Ascending aorta (tissue), 2 donors: ENCODE measurements at regions not wholly inside any gene's neighbourhood (a gene's known extent, or its start where the extent isn't known, plus 50 kb on each side); places are given as distances from the start of the nearest gene placed in this dataset.
"Not testable (repeated sequence)": the region's sequence is repeated elsewhere in the genome, so short reads cannot be mapped to it uniquely, and the experiment has no call there.

Experiments used
- DNase-seq, 2 donors: peaks; one replicate each; pipeline ENCODE4 v3.0.0-alpha.2; 2019; ENCODE audit warnings: low spot score in 2 of 2
- H3K27ac ChIP-seq, 2 donors: fragments of 200-600 bp; sonication (generic); one replicate each; pipeline ENCODE4 v1.5.1; 2016 to 2017; ENCODE audit warnings: mild to moderate bottlenecking in 1 of 2
- H3K27me3 ChIP-seq: fragments of 200-600 bp; sonication (generic); one replicate; pipeline ENCODE4 v1.5.1; 2017
- H3K36me3 ChIP-seq, 2 donors: fragments of 200-600 bp; sonication (generic); one replicate each; pipeline ENCODE4 v1.5.1; 2016
- H3K4me1 ChIP-seq, 2 donors: fragments of 200-600 bp; sonication (generic); one replicate each; pipeline ENCODE4 v1.5.1; 2016 to 2017; ENCODE audit warnings: mild to moderate bottlenecking in 1 of 2
- H3K4me3 ChIP-seq, 2 donors: fragments of 200-600 bp; sonication (generic); one replicate each; pipeline ENCODE4 v1.5.1; 2016 to 2017; ENCODE audit warnings: mild to moderate bottlenecking in 1 of 2
- H3K9me3 ChIP-seq, 2 donors: fragments of 200-600 bp; sonication (generic); one replicate each; pipeline ENCODE4 v1.5.1; 2016
- CTCF ChIP-seq, 3 experiments: fragments of 200-600 bp in 2 of 3; fragments of 450-650 bp in 1 of 3; sonication (generic) in 2 of 3; IDR thresholded peaks; one replicate each; pipeline ENCODE4 v1.5.1; 2016 to 2019; ENCODE audit warnings: antibody characterized with exemption in 3 of 3, mild to moderate bottlenecking in 1 of 3, moderate library complexity in 1 of 3
- intact Hi-C: fragments of 100-400 bp; cut with DNase I; formaldehyde crosslinking; loops from one replicate; pipeline ENCODE4 v1.15.1; 2023

- H3K4me3 ChIP-seq = no peak overlapping the region
- no peak for TF ChIP-seq CTCF (IDR thresholded peaks at IDR 0.05)
- H3K4me1 ChIP-seq = no peaks in the 10 kb centered on the region
- no peak overlapping the region for H3K27ac ChIP-seq
- intact Hi-C loops = no loop called here
- peaks cover 6 to 14% of the 10 kb centered on the region in 2 donors for H3K9me3 ChIP-seq
- DNase-seq = no peak
- H3K27me3 ChIP-seq = no peaks in the 10 kb centered on the region
- H3K36me3 ChIP-seq = no peaks in the 10 kb centered on the region
Measured at GRCh38 chr3:905217-905616, 187.6 kb upstream of the CNTN6 start.

GRCh38 chr3:906739-907138, 186.1 kb upstream of the CNTN6 start:
- Histone ChIP-seq H3K4me1 (no peaks in the 10 kb centered on the region), H3K27ac (no peak overlapping the region), H3K27me3 (no peaks in the 10 kb centered on the region), H3K4me3 (no peak overlapping the region), H3K36me3 (no peaks in the 10 kb centered on the region), H3K9me3 (peaks cover 4 to 6% of the 10 kb centered on the region in 2 donors)
- no peak for TF ChIP-seq CTCF (IDR thresholded peaks at IDR 0.05)
- DNase-seq = no peak
- intact Hi-C loops = no loop called here

DNA sequence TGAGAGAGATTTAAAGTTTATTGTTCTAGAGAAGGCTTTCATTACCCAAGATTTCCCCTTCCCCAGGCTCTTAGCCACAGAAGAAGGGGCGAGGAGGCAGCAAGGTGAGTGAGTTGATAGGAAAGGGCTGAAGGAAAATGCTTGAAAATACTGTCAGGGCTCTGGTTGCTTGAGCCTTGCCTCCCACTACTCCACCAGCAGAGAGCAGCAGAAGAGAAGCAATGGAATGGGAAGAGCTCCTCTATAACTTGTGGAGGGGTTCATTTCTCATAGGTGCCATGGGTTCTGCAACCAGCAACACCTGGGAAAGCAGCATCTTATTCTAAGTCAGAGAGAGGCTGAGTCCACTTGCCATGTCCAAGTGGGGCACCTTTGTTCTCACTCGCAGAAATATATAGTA, 184.0 kb upstream of the CNTN6 start:
- no peak for DNase-seq
- no peaks in the 10 kb centered on the region for H3K27me3 ChIP-seq
- no peak overlapping the region for H3K27ac ChIP-seq
- H3K4me3 ChIP-seq = no peak overlapping the region
- no peaks in the 10 kb centered on the region for H3K9me3 ChIP-seq
- H3K36me3 ChIP-seq = no peaks in the 10 kb centered on the region
- intact Hi-C loops = no loop called here
- TF ChIP-seq CTCF (IDR thresholded peaks at IDR 0.05) = no peak
- no peaks in the 10 kb centered on the region for H3K4me1 ChIP-seq

DNA sequence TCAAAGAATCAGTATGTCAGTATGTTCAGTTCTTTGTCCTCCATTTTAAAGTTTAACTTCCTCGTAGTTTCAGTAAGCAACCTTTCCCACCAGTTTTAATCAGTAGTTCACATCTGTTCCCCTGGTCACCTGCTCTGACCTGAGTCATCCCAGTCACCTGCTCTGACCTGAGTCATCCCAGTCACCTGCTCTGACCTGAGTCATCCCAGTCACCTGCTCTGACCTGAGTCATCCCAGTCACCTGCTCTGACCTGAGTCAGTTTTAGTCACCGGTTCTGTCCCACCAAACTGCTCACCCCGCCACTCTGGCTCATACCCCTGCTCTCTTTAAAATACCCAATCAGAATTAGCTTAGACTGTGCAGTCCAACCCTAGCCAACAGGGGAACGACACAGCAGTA, 180.1 kb upstream of the CNTN6 start:
- H3K4me3 ChIP-seq, H3K27ac ChIP-seq, intact Hi-C loops, H3K9me3 ChIP-seq, H3K27me3 ChIP-seq, DNase-seq, H3K4me1 ChIP-seq, H3K36me3 ChIP-seq: not testable (repeated sequence)

DNA sequence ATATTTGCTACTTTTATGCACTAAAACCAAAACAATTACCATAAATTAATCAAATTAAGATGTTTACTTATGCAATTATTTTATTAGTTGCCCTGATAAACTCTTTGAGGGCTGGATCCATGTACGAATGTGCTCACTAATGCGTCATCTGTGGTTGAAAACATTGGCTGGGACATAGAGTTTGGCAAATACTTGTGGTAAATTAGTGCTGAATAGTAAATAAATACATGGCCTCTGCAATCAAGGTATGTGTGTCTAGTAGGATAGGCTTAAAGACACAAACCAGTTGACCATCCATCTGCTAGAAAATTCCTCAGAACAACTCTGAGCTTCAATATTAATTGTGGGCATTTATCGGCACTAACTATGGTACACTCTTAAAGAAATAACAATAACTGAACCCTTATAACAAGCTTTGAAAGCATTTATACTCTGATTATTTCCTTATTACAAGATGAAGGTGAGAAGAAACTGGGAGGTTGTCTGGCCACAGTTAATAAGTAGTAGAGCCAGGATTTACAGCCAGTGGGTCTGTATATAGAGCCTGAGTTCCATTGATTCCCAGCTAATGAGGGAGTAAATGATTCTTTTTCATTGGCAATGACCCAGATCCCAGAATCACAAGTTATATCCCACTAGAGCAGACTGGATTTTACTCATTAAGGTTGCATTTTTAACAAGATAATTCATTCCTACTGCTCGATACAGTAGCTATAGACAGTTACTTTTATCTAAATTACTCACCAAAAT, 169.5 kb upstream of the CNTN6 start:
- intact Hi-C loops = no loop called here

DNA sequence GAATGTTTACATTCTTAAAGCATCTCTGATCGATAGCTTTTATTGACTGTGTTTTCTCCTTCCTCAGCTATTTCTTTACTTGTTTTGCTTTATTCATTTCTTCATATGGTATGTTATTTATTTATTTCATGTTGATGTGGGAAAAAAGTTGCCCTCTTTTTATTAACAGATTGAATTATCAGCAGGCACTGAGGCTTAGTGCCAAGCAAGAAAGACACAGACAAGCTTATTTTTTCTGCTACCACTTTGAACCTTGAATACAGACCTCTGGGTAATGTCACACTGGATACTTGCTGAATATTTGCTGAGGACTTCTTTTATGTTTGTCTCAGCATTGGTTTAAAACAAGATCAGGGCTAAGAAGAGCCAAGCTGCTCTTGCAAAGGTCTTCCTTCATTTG, 162.0 kb upstream of the CNTN6 start:
- DNase-seq = no peak
- intact Hi-C loops = no loop called here
- Histone ChIP-seq H3K27ac (no peak overlapping the region), H3K4me1 (no peaks in the 10 kb centered on the region), H3K36me3 (no peaks in the 10 kb centered on the region), H3K4me3 (no peak overlapping the region), H3K9me3 (no peaks in the 10 kb centered on the region), H3K27me3 (no peaks in the 10 kb centered on the region)
- TF ChIP-seq CTCF (IDR thresholded peaks at IDR 0.05) = no peak

More for the DNA sequence above, 169.5 kb upstream of the CNTN6 start:
- no peak for DNase-seq
- Histone ChIP-seq H3K9me3 (no peaks in the 10 kb centered on the region), H3K36me3 (no peaks in the 10 kb centered on the region), H3K4me3 (no peak overlapping the region), H3K4me1 (no peaks in the 10 kb centered on the region), H3K27ac (no peak overlapping the region), H3K27me3 (no peaks in the 10 kb centered on the region)
- no peak for TF ChIP-seq CTCF (IDR thresholded peaks at IDR 0.05)
